ENCODE measurements at regions not wholly inside any gene's neighbourhood (a gene's known extent, or its start where the extent isn't known, plus 50 kb on each side); places are given as distances from the start of the nearest gene placed in this dataset.

DNA sequence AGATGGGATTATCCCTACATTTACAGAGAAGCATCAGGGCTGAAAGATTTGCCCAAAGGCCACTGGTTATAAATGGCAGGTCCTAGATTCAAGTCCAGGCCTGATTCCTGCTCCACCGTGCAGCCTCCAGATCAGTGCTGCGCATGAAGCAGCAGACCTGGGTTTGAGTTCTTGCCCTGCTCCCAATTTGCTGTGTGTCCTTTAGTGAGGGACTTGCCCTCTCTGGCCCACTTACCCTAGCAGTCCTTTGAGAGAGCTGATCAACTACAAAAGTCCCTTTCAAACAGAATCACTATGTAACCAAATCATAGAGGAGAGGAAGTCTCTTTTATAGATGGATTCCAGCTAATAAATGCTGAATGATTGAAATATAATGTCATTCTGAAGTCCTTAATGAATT, 200.4 kb downstream of the RAB11FIP4 start:
- intact Hi-C loops (cut with micrococcal nuclease) (no loop called here), dilution Hi-C loops (cut with MboI; ENCODE audit: extremely low pct_ligation_motif_present, low sequenced_read_pairs) (no loop called here)
- no peaks in the 10 kb centered on the region for H3K79me2 ChIP-seq (ENCODE audit: control insufficient read depth, insufficient read depth, low read length)
- no peak overlapping the region for H2AFZ ChIP-seq (ENCODE audit: low read depth, low read length)
- no peaks in the 10 kb centered on the region for H4K20me1 ChIP-seq (replicated peaks; ENCODE audit: control insufficient read depth, extremely low read depth, insufficient read depth, low read length)
- no peak overlapping the region for H3K4me2 ChIP-seq (ENCODE audit: insufficient read depth, low read length)
- TF ChIP-seq MAX (IDR thresholded peaks at IDR 0.05; ENCODE audit: insufficient read depth, insufficient read length), result no peak
- H3K27me3 ChIP-seq (ENCODE audit: control insufficient read depth in 2 of 2, insufficient read depth in 2 of 2, low read length in 2 of 2), result no peaks in the 10 kb centered on the region
- DNase-seq (ENCODE audit: low read depth, low spot score), result no peak
- no peak overlapping the region for H3K4me3 ChIP-seq (replicated peaks in 1 of 3; ENCODE audit: insufficient read depth in 1 of 3, low read depth in 1 of 3, low read length in 3 of 3)
- peaks cover 12% of the 10 kb centered on the region for H3K4me1 ChIP-seq (ENCODE audit: control insufficient read depth, extremely low read depth, insufficient read depth, low read length)
- FAIRE-seq, result no peak
- H3K9ac ChIP-seq (replicated peaks; ENCODE audit: extremely low read depth, insufficient read depth, low read length), result no peak overlapping the region
- BruUV-seq (replicated peaks), result no TSS peak
- no peak overlapping the region for H3K27ac ChIP-seq (ENCODE audit: insufficient read depth, low read depth, low read length)
- no peaks in the 10 kb centered on the region for H3K9me1 ChIP-seq (replicated peaks; ENCODE audit: control insufficient read depth, extremely low read depth, insufficient read depth, low read length)
- ChIA-PET CTCF (interaction anchor here (0.9 to 1.4 kb wide), 2 partner anchors 30 to 251 kb away, joined by 3 read pairs; no protein-coding TSS in a partner anchor), POLR2A (no interaction called here)
- H3K36me3 ChIP-seq (ENCODE audit: control insufficient read depth in 2 of 2, extremely low read depth in 1 of 2, insufficient read depth in 2 of 2, low read length in 2 of 2), result no peaks in the 10 kb centered on the region
- H3K9me3 ChIP-seq (replicated peaks; ENCODE audit: control insufficient read depth, insufficient read depth, low read length), result no peaks in the 10 kb centered on the region

DNA sequence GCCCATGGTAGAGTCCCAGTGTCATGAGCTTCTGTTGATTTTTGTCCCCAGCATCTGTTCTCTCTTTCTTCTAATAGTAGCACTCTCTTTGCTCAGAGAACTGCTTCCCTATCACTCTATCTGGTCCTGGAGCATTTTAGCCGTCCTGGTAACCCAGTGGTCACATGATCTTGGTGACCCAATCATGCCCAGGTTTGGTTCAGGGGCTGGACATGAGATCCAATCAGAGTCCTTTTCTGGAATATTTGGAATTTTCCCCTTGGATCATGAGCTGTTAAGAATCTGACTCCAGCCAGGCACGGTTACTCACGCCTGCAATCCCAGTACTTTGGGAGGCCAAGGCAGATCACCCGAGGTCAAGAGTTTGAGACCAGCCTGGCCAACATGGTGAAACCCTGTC, 197.0 kb downstream of the RAB11FIP4 start:
- Histone ChIP-seq H3K79me2 (ENCODE audit: control insufficient read depth, insufficient read depth, low read length) (no peaks in the 10 kb centered on the region), H3K4me3 (replicated peaks in 1 of 3; ENCODE audit: insufficient read depth in 1 of 3, low read depth in 1 of 3, low read length in 3 of 3) (no peak overlapping the region), H3K9ac (replicated peaks; ENCODE audit: extremely low read depth, insufficient read depth, low read length) (no peak overlapping the region), H3K27me3 (ENCODE audit: control insufficient read depth in 2 of 2, insufficient read depth in 2 of 2, low read length in 2 of 2) (no peaks in the 10 kb centered on the region), H3K4me2 (ENCODE audit: insufficient read depth, low read length) (no peak overlapping the region), H3K4me1 (ENCODE audit: control insufficient read depth, extremely low read depth, insufficient read depth, low read length) (peaks cover 15% of the 10 kb centered on the region), H4K20me1 (replicated peaks; ENCODE audit: control insufficient read depth, extremely low read depth, insufficient read depth, low read length) (no peaks in the 10 kb centered on the region), H3K36me3 (ENCODE audit: control insufficient read depth in 2 of 2, extremely low read depth in 1 of 2, insufficient read depth in 2 of 2, low read length in 2 of 2) (no peaks in the 10 kb centered on the region), H2AFZ (ENCODE audit: low read depth, low read length) (no peak overlapping the region), H3K27ac (ENCODE audit: insufficient read depth, low read depth, low read length) (no peak overlapping the region), H3K9me1 (replicated peaks; ENCODE audit: control insufficient read depth, extremely low read depth, insufficient read depth, low read length) (no peaks in the 10 kb centered on the region), H3K9me3 (replicated peaks; ENCODE audit: control insufficient read depth, insufficient read depth, low read length) (no peaks in the 10 kb centered on the region)
- CTCF ChIA-PET, result interaction anchor here (1.1 kb wide), 1 partner anchor 255 kb away, joined by 3 read pairs; no protein-coding TSS in a partner anchor
- dilution Hi-C loops (cut with MboI; ENCODE audit: extremely low pct_ligation_motif_present, low sequenced_read_pairs), result no loop called here
- no TSS peak for BruUV-seq (replicated peaks)
- intact Hi-C loops (cut with micrococcal nuclease), result loop anchor here (1.0 kb wide), 1 partner anchor 25 kb away; no protein-coding TSS in a partner anchor
- TF ChIP-seq POLR2A (IDR thresholded peaks at IDR 0.05; ENCODE audit: low read depth, low read length), result no peak
- DNase-seq (ENCODE audit: low read depth, low spot score) (no peak), FAIRE-seq (no peak)
- POLR2A ChIA-PET, result interaction anchor here (0.6 kb wide), 1 partner anchor 38 kb away, joined by 3 read pairs; no protein-coding TSS in a partner anchor
